Choroid plexus epithelial cell (primary cell): ENCODE measurements at regions not wholly inside any gene's neighbourhood (a gene's known extent, or its start where the extent isn't known, plus 50 kb on each side); places are given as distances from the start of the nearest gene placed in this dataset.
"Not testable (repeated sequence)": the region's sequence is repeated elsewhere in the genome, so short reads cannot be mapped to it uniquely, and the experiment has no call there.

ENCODE experiments used
- DNase-seq: peaks from one replicate; pipeline ENCODE4 v3.0.0-alpha.2; 2010; ENCODE audit warnings: low read depth
- H3K4me3 ChIP-seq: 2 replicates; pipeline ENCODE4 v1.5.1; 2011; ENCODE audit warnings: low read depth, mild to moderate bottlenecking, control low read depth, low read length, moderate library complexity
- CTCF ChIP-seq: conservative IDR thresholded peaks from 2 replicates; pipeline ENCODE4 v1.5.1; 2011; ENCODE audit warnings: low read depth, mild to moderate bottlenecking, control low read depth, inconsistent platforms, low read length, moderate library complexity

GRCh38 chr5:82445726-82446335 lies 167.7 kb upstream of the RPS23 start:
- DNase-seq, result no peak
- no peak overlapping the region for H3K4me3 ChIP-seq
- no peak for TF ChIP-seq CTCF

GRCh38 chr5:82439750-82440445 lies 161.7 kb upstream of the RPS23 start:
- H3K4me3 ChIP-seq, result no peak overlapping the region
- no peak for TF ChIP-seq CTCF
- DNase-seq, result peak; percentile 21

GRCh38 chr5:82437565-82437964 lies 159.4 kb upstream of the RPS23 start:
- DNase-seq, result not testable (repeated sequence)

GRCh38 chr5:82436291-82436690 lies 158.1 kb upstream of the RPS23 start:
- DNase-seq, result no peak
- H3K4me3 ChIP-seq, result no peak overlapping the region
- TF ChIP-seq CTCF, result no peak

More at GRCh38 chr5:82437565-82437964, 159.4 kb upstream of the RPS23 start:
- not testable (repeated sequence) for H3K4me3 ChIP-seq

- not testable (repeated sequence) for H3K4me3 ChIP-seq, DNase-seq
Observed at GRCh38 chr5:82434696-82435660, 156.8 kb upstream of the RPS23 start.

GRCh38 chr5:82426464-82427154 lies 148.5 kb upstream of the RPS23 start:
- H3K4me3 ChIP-seq, result no peak overlapping the region
- no peak for TF ChIP-seq CTCF
- DNase-seq, result no peak

- H3K4me3 ChIP-seq, result no peak overlapping the region
- TF ChIP-seq CTCF, result no peak
- DNase-seq, result no peak
Observed at GRCh38 chr5:82425591-82425990, 147.4 kb upstream of the RPS23 start.
